ENCODE measurements at regions not wholly inside any gene's neighbourhood (a gene's known extent, or its start where the extent isn't known, plus 50 kb on each side); places are given as distances from the start of the nearest gene placed in this dataset.

- no peak for TF ChIP-seq TAF1 (IDR thresholded peaks at IDR 0.05; ENCODE audit: borderline replicate concordance, insufficient read depth, low read length)
- TF ChIP-seq REST (IDR thresholded peaks at IDR 0.05; ENCODE audit: insufficient read depth in 1 of 2, low read depth in 2 of 2, low read length in 2 of 2): no peak
- no peak for TF ChIP-seq POLR2AphosphoS5 (IDR thresholded peaks at IDR 0.05; ENCODE audit: low read depth, low read length)
Measured at GRCh38 chr4:138650495-138650894, 365.1 kb upstream of the NOCT start.

Measured in PFSK-1 (cell line).